Muscle of leg (tissue), 3 donors: ENCODE measurements at regions not wholly inside any gene's neighbourhood (a gene's known extent, or its start where the extent isn't known, plus 50 kb on each side); places are given as distances from the start of the nearest gene placed in this dataset.
"Not testable (repeated sequence)": the region's sequence is repeated elsewhere in the genome, so short reads cannot be mapped to it uniquely, and the experiment has no call there.

Experiments used
- DNase-seq: peaks from one replicate; pipeline ENCODE4 v3.0.0; 2013
- H3K27ac ChIP-seq: one replicate; pipeline ENCODE4 v1.5.1; 2013; ENCODE audit warnings: mild to moderate bottlenecking, low read length, control low read depth
- H3K27me3 ChIP-seq: one replicate; pipeline ENCODE4 v1.6.1; 2013; ENCODE audit warnings: low read length; ENCODE audit not compliant: control insufficient read depth, insufficient read depth
- H3K36me3 ChIP-seq: one replicate; pipeline ENCODE4 v1.6.1; 2013; ENCODE audit warnings: low read length; ENCODE audit not compliant: control insufficient read depth, insufficient read depth
- H3K4me1 ChIP-seq: one replicate; pipeline ENCODE4 v1.6.1; 2013; ENCODE audit warnings: low read length; ENCODE audit not compliant: control insufficient read depth, insufficient read depth
- H3K4me3 ChIP-seq: one replicate; pipeline ENCODE4 v1.5.1; 2013; ENCODE audit warnings: low read length, control low read depth
- H3K9me3 ChIP-seq: replicated peaks from 2 replicates; pipeline ENCODE4 v1.6.1; 2013; ENCODE audit warnings: low read depth, low read length; ENCODE audit not compliant: control insufficient read depth
- WGBS: methylation state at CpG from one replicate; pipeline ENCODE4 v1.1.5; 2013; ENCODE audit warnings: missing lambda C conversion rate; ENCODE audit not compliant: insufficient coverage; 5-methylcytosine and 5-hydroxymethylcytosine counted together

DNA sequence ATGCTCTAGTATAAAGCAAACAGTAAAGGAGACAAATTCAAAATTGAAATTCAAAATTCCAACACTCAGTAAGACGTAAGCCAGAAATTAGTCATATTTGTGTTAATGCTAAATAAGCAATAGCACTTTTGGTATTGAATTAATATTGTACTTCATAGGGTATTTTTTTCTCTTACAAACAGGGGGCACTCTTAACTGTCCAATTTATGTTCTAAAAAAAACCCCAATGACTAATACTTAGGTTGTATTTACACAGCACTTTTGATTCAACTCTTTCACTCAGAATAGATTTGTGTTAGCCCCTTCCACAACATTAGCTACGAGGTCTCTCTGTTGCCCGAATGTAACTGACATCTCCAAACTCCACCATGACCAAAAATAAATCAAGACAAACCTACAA, 284.9 kb upstream of the COBL start:
- Histone ChIP-seq H3K36me3 (no peaks in the 10 kb centered on the region), H3K27ac (no peak overlapping the region), H3K27me3 (no peaks in the 10 kb centered on the region), H3K4me3 (no peak overlapping the region), H3K4me1 (no peaks in the 10 kb centered on the region), H3K9me3 (no peaks in the 10 kb centered on the region)
- no CpG with 5 or more reads among the region's 3 CpGs for WGBS
- DNase-seq = no peak

- not testable (repeated sequence) for H3K4me1 ChIP-seq, H3K4me3 ChIP-seq, H3K9me3 ChIP-seq, H3K27ac ChIP-seq, H3K36me3 ChIP-seq, H3K27me3 ChIP-seq, DNase-seq
- WGBS = 100% methylated on average over 5 of the region's 9 CpGs
Measured at GRCh38 chr7:51599935-51600334, 283.3 kb upstream of the COBL start.

DNA sequence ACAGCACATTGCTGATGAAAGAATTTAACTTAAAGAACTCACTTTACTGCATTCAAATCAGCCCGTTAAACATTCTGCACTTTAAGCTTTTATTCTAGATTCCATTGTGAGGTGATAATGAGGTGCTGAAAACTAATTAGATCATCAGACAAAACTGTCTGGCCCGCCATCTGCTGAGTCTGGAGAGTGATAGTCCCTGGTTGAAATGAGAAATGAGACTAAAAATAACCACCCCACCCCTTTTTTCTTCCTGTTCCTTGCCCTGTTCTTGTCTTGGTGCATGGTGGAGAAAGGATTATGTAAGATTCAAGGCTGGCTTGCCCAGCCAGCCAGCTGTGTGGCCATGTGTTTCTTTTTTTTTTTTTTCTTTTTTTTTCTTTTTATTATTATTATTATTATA, 277.0 kb upstream of the COBL start:
- Histone ChIP-seq H3K27ac (no peak overlapping the region), H3K9me3 (no peaks in the 10 kb centered on the region), H3K4me1 (no peaks in the 10 kb centered on the region), H3K36me3 (no peaks in the 10 kb centered on the region), H3K27me3 (no peaks in the 10 kb centered on the region), H3K4me3 (no peak overlapping the region)
- WGBS = no CpG with 5 or more reads among the region's 2 CpGs
- DNase-seq = no peak

GRCh38 chr7:51592842-51593599, 276.4 kb upstream of the COBL start:
- Histone ChIP-seq H3K36me3 (no peaks in the 10 kb centered on the region), H3K4me3 (no peak overlapping the region), H3K27ac (no peak overlapping the region), H3K27me3 (no peaks in the 10 kb centered on the region), H3K4me1 (no peaks in the 10 kb centered on the region), H3K9me3 (no peaks in the 10 kb centered on the region)
- no peak for DNase-seq
- 59% methylated on average over 3 of the region's 10 CpGs for WGBS

DNA sequence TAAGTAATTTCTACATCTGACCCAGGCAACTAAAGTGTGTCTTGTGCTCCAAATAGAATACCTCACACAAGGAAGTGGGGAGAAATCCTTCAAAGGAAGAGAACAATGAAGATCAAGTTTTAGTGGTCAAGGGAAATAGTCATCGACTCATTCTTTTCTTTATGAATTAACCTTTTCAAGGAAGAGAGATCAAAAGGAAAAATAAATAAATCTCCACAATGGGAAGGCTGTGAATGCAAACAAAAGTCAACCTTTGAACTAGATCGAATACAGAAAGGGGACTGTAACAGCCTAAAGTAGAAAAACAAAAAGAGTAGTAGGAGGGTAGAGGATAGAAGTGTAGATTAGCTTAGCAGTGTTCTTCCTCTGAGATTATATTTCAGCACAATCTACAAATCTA, 274.6 kb upstream of the COBL start:
- H3K4me1 ChIP-seq = no peaks in the 10 kb centered on the region
- H3K9me3 ChIP-seq = no peaks in the 10 kb centered on the region
- no peak overlapping the region for H3K4me3 ChIP-seq
- WGBS = no CpG with 5 or more reads among the region's 2 CpGs
- no peaks in the 10 kb centered on the region for H3K27me3 ChIP-seq
- no peaks in the 10 kb centered on the region for H3K36me3 ChIP-seq
- no peak for DNase-seq
- H3K27ac ChIP-seq = no peak overlapping the region

DNA sequence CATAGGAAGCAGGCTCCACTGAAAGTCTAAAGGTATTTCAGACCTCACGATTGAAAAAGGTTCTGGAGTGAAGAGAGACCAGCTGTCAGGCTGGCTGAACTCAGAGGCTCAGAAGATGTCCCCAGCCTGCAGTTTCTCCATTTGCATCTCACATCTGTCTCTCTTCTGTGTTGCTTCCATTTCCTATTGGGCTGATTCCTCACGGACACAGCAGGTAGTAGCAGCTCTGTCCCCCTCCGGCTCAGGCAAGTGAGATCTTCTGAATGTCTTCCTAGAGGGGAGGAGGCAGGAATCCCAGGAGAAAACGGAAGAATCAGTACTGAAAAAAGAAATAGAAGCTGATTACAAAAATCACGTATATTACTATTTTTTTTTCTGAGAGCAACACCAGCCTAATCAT, 274.1 kb upstream of the COBL start:
- WGBS = 0% methylated on average over 1 of the region's 5 CpGs
- Histone ChIP-seq H3K9me3 (no peaks in the 10 kb centered on the region), H3K36me3 (no peaks in the 10 kb centered on the region), H3K4me1 (no peaks in the 10 kb centered on the region), H3K27ac (no peak overlapping the region), H3K4me3 (no peak overlapping the region), H3K27me3 (no peaks in the 10 kb centered on the region)
- no peak for DNase-seq

DNA sequence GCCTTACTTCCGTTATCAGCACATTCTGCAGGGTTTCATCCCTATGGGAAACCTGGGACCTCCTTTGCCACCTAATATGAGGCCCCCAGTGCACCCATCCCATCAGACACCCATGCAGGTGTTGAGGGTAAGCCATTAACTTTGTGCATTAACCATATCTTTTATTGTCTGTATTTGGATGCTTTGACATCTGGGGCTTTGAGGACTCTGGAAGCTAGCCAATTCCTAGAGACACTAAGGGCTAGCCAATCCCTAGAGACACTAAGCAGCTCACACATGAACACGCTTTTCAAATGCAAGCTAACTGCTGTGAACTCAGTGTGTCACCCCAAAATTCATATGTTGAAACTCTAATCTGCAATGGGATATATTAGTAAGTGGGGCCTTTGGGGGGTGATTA, 272.5 kb upstream of the COBL start:
- no CpG with 5 or more reads among the region's 2 CpGs for WGBS
- Histone ChIP-seq H3K4me1 (no peaks in the 10 kb centered on the region), H3K36me3 (no peaks in the 10 kb centered on the region), H3K27me3 (no peaks in the 10 kb centered on the region), H3K27ac (no peak overlapping the region), H3K4me3 (no peak overlapping the region), H3K9me3 (no peaks in the 10 kb centered on the region)
- no peak for DNase-seq

GRCh38 chr7:51587604-51588003, 271.0 kb upstream of the COBL start:
- no peak overlapping the region for H3K4me3 ChIP-seq
- DNase-seq = no peak
- 26% methylated on average over 2 of the region's 3 CpGs for WGBS
- no peak overlapping the region for H3K27ac ChIP-seq
- no peaks in the 10 kb centered on the region for H3K36me3 ChIP-seq
- H3K27me3 ChIP-seq = no peaks in the 10 kb centered on the region
- no peaks in the 10 kb centered on the region for H3K9me3 ChIP-seq
- H3K4me1 ChIP-seq = no peaks in the 10 kb centered on the region

DNA sequence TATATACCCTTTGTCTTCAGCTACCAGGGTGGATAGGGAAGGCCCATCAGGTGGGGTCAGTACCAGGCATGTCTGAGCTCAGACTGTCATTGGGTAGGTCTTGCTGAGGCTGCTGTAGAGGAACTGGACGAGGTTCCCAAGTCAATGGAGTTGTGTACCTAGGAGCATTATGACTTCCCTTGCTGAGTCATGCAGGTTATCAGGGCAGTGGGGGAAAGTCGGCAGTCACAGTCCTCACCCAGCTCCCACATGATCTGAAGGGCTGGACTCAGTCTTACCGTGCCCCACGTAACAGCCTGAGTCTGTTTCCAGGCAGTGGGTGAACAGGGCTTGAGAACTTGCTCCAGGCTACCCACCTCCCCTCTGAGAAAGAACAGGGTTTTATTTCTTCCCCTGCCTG, 260.8 kb upstream of the COBL start:
- H3K27ac ChIP-seq = no peak overlapping the region
- no peaks in the 10 kb centered on the region for H3K9me3 ChIP-seq
- no peaks in the 10 kb centered on the region for H3K27me3 ChIP-seq
- H3K4me1 ChIP-seq = no peaks in the 10 kb centered on the region
- no peaks in the 10 kb centered on the region for H3K36me3 ChIP-seq
- 85% methylated on average over 2 of the region's 4 CpGs for WGBS
- no peak overlapping the region for H3K4me3 ChIP-seq
- DNase-seq = no peak

DNA sequence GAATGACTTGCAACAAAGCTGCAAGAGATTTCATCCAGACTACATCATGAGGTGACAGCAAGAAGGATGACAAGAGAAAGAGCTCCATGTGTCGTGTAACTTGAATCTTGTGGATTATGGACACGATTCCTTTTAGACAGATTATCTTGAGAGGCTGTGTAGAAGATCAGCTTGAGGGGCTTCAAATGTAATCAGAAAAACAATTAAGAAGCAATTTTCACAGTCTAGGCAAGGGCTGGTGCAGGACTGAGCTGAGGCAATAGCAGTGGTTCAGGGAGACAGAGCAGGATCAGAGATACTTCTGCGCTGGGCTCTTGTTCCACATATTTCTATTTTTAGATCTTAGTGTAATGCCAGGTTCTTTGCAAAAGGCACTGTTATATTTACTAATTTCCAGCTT, 253.0 kb upstream of the COBL start:
- Histone ChIP-seq H3K27ac (no peak overlapping the region), H3K27me3 (no peaks in the 10 kb centered on the region), H3K4me3 (no peak overlapping the region), H3K4me1 (no peaks in the 10 kb centered on the region), H3K9me3 (peaks cover 4% of the 10 kb centered on the region), H3K36me3 (no peaks in the 10 kb centered on the region)
- no peak for DNase-seq
- no CpG with 5 or more reads among the region's 3 CpGs for WGBS

- no peaks in the 10 kb centered on the region for H3K36me3 ChIP-seq
- 67% methylated on average over 5 of the region's 5 CpGs for WGBS
- no peak for DNase-seq
- H3K4me3 ChIP-seq = no peak overlapping the region
- peaks cover 4% of the 10 kb centered on the region for H3K9me3 ChIP-seq
- no peak overlapping the region for H3K27ac ChIP-seq
- no peaks in the 10 kb centered on the region for H3K27me3 ChIP-seq
- no peaks in the 10 kb centered on the region for H3K4me1 ChIP-seq
Measured at GRCh38 chr7:51569176-51569575, 252.6 kb upstream of the COBL start.
